ENCODE measurements at regions not wholly inside any gene's neighbourhood (a gene's known extent, or its start where the extent isn't known, plus 50 kb on each side); places are given as distances from the start of the nearest gene placed in this dataset.
"Not testable (repeated sequence)": the region's sequence is repeated elsewhere in the genome, so short reads cannot be mapped to it uniquely, and the experiment has no call there.

GRCh38 chr2:21332993-21333625 is 209.3 kb downstream of the TDRD15 start:
- no peak for DNase-seq (ENCODE audit: low read depth in 2 of 2)

GRCh38 chr2:21333684-21334083 is 209.9 kb downstream of the TDRD15 start:
- DNase-seq (ENCODE audit: low read depth in 2 of 2) = no peak

- DNase-seq (ENCODE audit: low read depth in 2 of 2) = no peak
These were observed 223.2 kb downstream of the TDRD15 start for GRCh38 chr2:21346984-21347383.

GRCh38 chr2:21353879-21354679 is 230.3 kb downstream of the TDRD15 start:
- no peak for DNase-seq (ENCODE audit: low read depth in 2 of 2)

GRCh38 chr2:21356086-21356856 is 232.5 kb downstream of the TDRD15 start:
- no peak for DNase-seq (ENCODE audit: low read depth in 2 of 2)

- DNase-seq (ENCODE audit: low read depth in 2 of 2) = no peak
These were observed 233.1 kb downstream of the TDRD15 start for GRCh38 chr2:21356857-21357255.

GRCh38 chr2:21358976-21359375 is 235.2 kb downstream of the TDRD15 start:
- no peak for DNase-seq (ENCODE audit: low read depth in 2 of 2)

- no peak for DNase-seq (ENCODE audit: low read depth in 2 of 2)
These were observed 237.6 kb downstream of the TDRD15 start for GRCh38 chr2:21361384-21361783.

- DNase-seq (ENCODE audit: low read depth in 2 of 2) = no peak
These were observed 238.3 kb downstream of the TDRD15 start for GRCh38 chr2:21361957-21362486.

GRCh38 chr2:21363364-21363763 is 239.6 kb downstream of the TDRD15 start:
- DNase-seq (ENCODE audit: low read depth in 2 of 2) = no peak

- DNase-seq (ENCODE audit: low read depth in 2 of 2) = no peak
These were observed 243.7 kb downstream of the TDRD15 start for GRCh38 chr2:21367421-21367820.

GRCh38 chr2:21369787-21370186 is 246.0 kb downstream of the TDRD15 start:
- DNase-seq (ENCODE audit: low read depth in 2 of 2) = no peak

- no peak for DNase-seq (ENCODE audit: low read depth in 2 of 2)
These were observed 247.8 kb downstream of the TDRD15 start for GRCh38 chr2:21371499-21372003.

- DNase-seq (ENCODE audit: low read depth in 2 of 2) = no peak
These were observed 248.9 kb downstream of the TDRD15 start for GRCh38 chr2:21372654-21373053.

GRCh38 chr2:21376864-21377263 is 253.1 kb downstream of the TDRD15 start:
- no peak for DNase-seq (ENCODE audit: low read depth in 2 of 2)

GRCh38 chr2:21379140-21379539 is 255.4 kb downstream of the TDRD15 start:
- no peak for DNase-seq (ENCODE audit: low read depth in 2 of 2)

GRCh38 chr2:21379668-21380067 is 255.9 kb downstream of the TDRD15 start:
- not testable (repeated sequence) for DNase-seq (ENCODE audit: low read depth in 2 of 2)

- DNase-seq (ENCODE audit: low read depth in 2 of 2) = no peak
These were observed 257.7 kb downstream of the TDRD15 start for GRCh38 chr2:21381421-21381820.

- no peak for DNase-seq (ENCODE audit: low read depth in 2 of 2)
These were observed 259.1 kb downstream of the TDRD15 start for GRCh38 chr2:21382701-21383520.

GRCh38 chr2:21386666-21387065 is 262.9 kb downstream of the TDRD15 start:
- DNase-seq (ENCODE audit: low read depth in 2 of 2) = no peak

GRCh38 chr2:21392649-21393048 is 268.9 kb downstream of the TDRD15 start:
- no peak for DNase-seq (ENCODE audit: low read depth in 2 of 2)
